D721Med (cell line): ENCODE measurements at regions not wholly inside any gene's neighbourhood (a gene's known extent, or its start where the extent isn't known, plus 50 kb on each side); places are given as distances from the start of the nearest gene placed in this dataset.

Experiments
- DNase-seq: peaks from one replicate; pipeline ENCODE4 v3.0.0; 2011; ENCODE audit warnings: low spot score; ENCODE audit not compliant: insufficient read length
- FAIRE-seq: peaks from 2 replicates; lab custom pipeline; 2011; peaks lifted over from hg19 to GRCh38; lab: Jason Lieb, UNC
- CTCF ChIP-seq: IDR thresholded peaks from 2 replicates; pipeline ENCODE4 v1.5.1; 2012; ENCODE audit warnings: mild to moderate bottlenecking, control low read depth; ENCODE audit not compliant: insufficient read depth; ENCODE audit errors: missing control alignments

- no peak for TF ChIP-seq CTCF
- FAIRE-seq (no peak), DNase-seq (no peak)
Measured at GRCh38 chr10:128869101-128869749, 597.8 kb upstream of the MGMT start.

GRCh38 chr10:128870830-128871597 lies 596.0 kb upstream of the MGMT start:
- DNase-seq (no peak), FAIRE-seq (no peak)
- no peak for TF ChIP-seq CTCF

- DNase-seq (no peak), FAIRE-seq (no peak)
- TF ChIP-seq CTCF: no peak
Measured at GRCh38 chr10:128871671-128872231, 595.3 kb upstream of the MGMT start.

- no peak for FAIRE-seq
- DNase-seq: no peak
- TF ChIP-seq CTCF: no peak
Measured at GRCh38 chr10:128873411-128874054, 593.5 kb upstream of the MGMT start.

- FAIRE-seq: no peak
- DNase-seq: no peak
- no peak for TF ChIP-seq CTCF
Measured at GRCh38 chr10:128874331-128874730, 592.7 kb upstream of the MGMT start.

GRCh38 chr10:128875030-128875744 lies 591.9 kb upstream of the MGMT start:
- DNase-seq: no peak
- no peak for FAIRE-seq
- no peak for TF ChIP-seq CTCF
